ENCODE measurements at regions not wholly inside any gene's neighbourhood (a gene's known extent, or its start where the extent isn't known, plus 50 kb on each side); places are given as distances from the start of the nearest gene placed in this dataset.

DNA sequence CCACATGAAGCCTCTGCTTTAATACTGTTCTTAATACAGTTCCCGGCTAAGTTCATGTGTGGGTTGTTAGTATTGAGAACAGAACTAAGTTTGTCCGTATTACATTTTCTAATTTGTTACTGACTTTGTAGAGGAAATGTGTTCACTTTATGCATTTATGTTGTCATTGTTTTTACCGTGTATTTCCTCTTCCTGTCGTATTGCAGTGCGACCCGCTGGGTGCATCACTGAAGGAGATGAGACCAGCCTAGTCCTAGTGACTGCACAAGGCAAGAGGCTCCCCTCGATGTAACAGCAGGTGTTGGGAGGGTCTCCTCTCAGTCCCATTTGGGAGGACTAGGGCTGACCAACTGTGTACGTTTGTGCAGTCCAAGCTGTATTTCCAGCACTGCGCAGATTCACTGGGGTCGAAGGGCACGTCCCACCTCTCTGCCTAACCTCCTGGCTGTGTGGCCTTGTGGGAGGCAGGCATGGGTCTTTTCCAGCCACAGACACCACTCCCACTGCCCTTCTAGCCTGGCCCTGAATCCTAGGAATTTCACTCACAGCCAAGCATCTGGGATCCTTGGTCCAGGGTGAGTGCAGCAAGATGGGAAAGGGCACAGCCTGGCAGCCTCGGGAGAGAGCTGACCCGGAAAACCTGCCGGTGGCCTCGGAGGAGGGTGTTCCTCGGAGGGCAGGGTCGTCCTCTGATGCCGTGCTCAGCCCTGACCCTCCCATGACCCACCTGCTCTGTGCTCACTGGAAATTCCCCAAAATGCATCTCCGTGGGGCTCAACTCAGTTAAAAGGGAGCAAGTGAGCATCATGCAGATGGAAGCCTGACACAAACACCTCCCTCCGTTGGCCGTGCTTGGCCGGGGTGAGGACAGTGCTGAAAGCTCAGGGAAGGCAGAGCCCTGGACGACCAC lies 63.9 kb upstream of the FAM20C start:
- TF ChIP-seq, protein P1, sequence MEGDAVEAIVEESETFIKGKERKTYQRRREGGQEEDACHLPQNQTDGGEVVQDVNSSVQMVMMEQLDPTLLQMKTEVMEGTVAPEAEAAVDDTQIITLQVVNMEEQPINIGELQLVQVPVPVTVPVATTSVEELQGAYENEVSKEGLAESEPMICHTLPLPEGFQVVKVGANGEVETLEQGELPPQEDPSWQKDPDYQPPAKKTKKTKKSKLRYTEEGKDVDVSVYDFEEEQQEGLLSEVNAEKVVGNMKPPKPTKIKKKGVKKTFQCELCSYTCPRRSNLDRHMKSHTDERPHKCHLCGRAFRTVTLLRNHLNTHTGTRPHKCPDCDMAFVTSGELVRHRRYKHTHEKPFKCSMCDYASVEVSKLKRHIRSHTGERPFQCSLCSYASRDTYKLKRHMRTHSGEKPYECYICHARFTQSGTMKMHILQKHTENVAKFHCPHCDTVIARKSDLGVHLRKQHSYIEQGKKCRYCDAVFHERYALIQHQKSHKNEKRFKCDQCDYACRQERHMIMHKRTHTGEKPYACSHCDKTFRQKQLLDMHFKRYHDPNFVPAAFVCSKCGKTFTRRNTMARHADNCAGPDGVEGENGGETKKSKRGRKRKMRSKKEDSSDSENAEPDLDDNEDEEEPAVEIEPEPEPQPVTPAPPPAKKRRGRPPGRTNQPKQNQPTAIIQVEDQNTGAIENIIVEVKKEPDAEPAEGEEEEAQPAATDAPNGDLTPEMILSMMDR (conservative IDR thresholded peaks at IDR 0.05; ENCODE audit: low read depth, low read length), result no peak
- TF ChIP-seq EZH2phosphoT487 (IDR thresholded peaks at IDR 0.05; ENCODE audit: borderline replicate concordance, low read length), result no peak
